MM.1S (cell line): ENCODE measurements at regions not wholly inside any gene's neighbourhood (a gene's known extent, or its start where the extent isn't known, plus 50 kb on each side); places are given as distances from the start of the nearest gene placed in this dataset.

Experiments used
- CTCF ChIP-seq: fragments of 300-600 bp; sonication (generic); IDR thresholded peaks from 2 replicates; pipeline ENCODE4 v1.5.1; 2016; ENCODE audit warnings: antibody characterized with exemption, low read length, mixed read lengths
- EZH2phosphoT487 ChIP-seq: fragments of 300-600 bp; sonication (generic); IDR thresholded peaks from 2 replicates; pipeline ENCODE4 v1.6.1; 2018; ENCODE audit warnings: antibody characterized with exemption, low read length

GRCh38 chr7:54678763-54679489 lies 80.1 kb downstream of the SEC61G start:
- TF ChIP-seq CTCF (no peak), EZH2phosphoT487 (no peak)
